IMR-90 (cell line): ENCODE measurements at regions not wholly inside any gene's neighbourhood (a gene's known extent, or its start where the extent isn't known, plus 50 kb on each side); places are given as distances from the start of the nearest gene placed in this dataset.

Experiments
- CEBPB ChIP-seq: IDR thresholded peaks from 2 replicates; pipeline ENCODE4 v1.6.1; 2012; ENCODE audit warnings: low read depth, low read length, improper control_type of control experiment
- NFE2L2 ChIP-seq: fragments of 150-350 bp; IDR thresholded peaks from 2 replicates; pipeline ENCODE4 v1.6.1; 2016; ENCODE audit warnings: low read depth, mild to moderate bottlenecking, low read length
- POLR2A ChIP-seq: IDR thresholded peaks from 2 replicates; pipeline ENCODE4 v1.6.1; 2012; ENCODE audit warnings: mild to moderate bottlenecking, low read depth, low read length
- RFX5 ChIP-seq: IDR thresholded peaks from 2 replicates; pipeline ENCODE4 v1.8.0; 2012; ENCODE audit warnings: low read depth, mild to moderate bottlenecking, low read length, moderate library complexity
- SMC3 ChIP-seq: fragments of 150-350 bp; IDR thresholded peaks from 2 replicates; pipeline ENCODE4 v1.6.1; 2016; ENCODE audit warnings: low read depth, mild to moderate bottlenecking, antibody characterized with exemption, low read length, moderate library complexity
- TF ChIP-seq, protein P1 (sequence below): conservative IDR thresholded peaks from 2 replicates; pipeline ENCODE4 v1.5.1; 2012; ENCODE audit warnings: mild to moderate bottlenecking, low read depth, low read length, improper control_type of control experiment
- TF ChIP-seq, protein P2 (sequence below): fragments of 150-350 bp; IDR thresholded peaks from 2 replicates; pipeline ENCODE4 v1.6.1; 2017; ENCODE audit warnings: mild to moderate bottlenecking, antibody characterized with exemption, low read length, low read depth

DNA sequence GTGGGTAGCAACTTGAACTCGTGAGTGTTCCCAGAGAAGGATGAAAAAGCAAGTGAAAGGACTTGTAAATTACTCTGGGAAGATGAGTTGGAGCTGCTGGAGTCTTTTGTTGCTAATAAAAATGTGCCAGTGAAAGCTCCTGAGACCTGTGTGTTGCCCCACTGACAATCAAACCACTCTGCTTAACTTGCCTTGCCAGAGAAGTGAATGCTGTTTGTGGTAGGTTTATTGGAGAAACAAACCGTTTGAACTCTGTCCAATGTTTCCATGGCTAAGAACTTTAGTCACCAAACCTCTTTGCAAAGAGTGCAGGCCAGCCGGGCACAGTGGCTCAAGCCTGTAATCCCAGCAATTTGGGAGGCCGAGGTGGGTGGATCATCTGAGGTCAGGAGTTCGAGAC, 586.9 kb downstream of the PCDH7 start:
- no peak for TF ChIP-seq POLR2A
- TF ChIP-seq, protein P1, sequence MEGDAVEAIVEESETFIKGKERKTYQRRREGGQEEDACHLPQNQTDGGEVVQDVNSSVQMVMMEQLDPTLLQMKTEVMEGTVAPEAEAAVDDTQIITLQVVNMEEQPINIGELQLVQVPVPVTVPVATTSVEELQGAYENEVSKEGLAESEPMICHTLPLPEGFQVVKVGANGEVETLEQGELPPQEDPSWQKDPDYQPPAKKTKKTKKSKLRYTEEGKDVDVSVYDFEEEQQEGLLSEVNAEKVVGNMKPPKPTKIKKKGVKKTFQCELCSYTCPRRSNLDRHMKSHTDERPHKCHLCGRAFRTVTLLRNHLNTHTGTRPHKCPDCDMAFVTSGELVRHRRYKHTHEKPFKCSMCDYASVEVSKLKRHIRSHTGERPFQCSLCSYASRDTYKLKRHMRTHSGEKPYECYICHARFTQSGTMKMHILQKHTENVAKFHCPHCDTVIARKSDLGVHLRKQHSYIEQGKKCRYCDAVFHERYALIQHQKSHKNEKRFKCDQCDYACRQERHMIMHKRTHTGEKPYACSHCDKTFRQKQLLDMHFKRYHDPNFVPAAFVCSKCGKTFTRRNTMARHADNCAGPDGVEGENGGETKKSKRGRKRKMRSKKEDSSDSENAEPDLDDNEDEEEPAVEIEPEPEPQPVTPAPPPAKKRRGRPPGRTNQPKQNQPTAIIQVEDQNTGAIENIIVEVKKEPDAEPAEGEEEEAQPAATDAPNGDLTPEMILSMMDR, result no peak
- no peak for TF ChIP-seq SMC3
- TF ChIP-seq RFX5, result no peak
- TF ChIP-seq, protein P2, sequence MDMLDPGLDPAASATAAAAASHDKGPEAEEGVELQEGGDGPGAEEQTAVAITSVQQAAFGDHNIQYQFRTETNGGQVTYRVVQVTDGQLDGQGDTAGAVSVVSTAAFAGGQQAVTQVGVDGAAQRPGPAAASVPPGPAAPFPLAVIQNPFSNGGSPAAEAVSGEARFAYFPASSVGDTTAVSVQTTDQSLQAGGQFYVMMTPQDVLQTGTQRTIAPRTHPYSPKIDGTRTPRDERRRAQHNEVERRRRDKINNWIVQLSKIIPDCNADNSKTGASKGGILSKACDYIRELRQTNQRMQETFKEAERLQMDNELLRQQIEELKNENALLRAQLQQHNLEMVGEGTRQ, result no peak
- no peak for TF ChIP-seq NFE2L2
- no peak for TF ChIP-seq CEBPB
